ENCODE measurements at regions not wholly inside any gene's neighbourhood (a gene's known extent, or its start where the extent isn't known, plus 50 kb on each side); places are given as distances from the start of the nearest gene placed in this dataset.

DNA sequence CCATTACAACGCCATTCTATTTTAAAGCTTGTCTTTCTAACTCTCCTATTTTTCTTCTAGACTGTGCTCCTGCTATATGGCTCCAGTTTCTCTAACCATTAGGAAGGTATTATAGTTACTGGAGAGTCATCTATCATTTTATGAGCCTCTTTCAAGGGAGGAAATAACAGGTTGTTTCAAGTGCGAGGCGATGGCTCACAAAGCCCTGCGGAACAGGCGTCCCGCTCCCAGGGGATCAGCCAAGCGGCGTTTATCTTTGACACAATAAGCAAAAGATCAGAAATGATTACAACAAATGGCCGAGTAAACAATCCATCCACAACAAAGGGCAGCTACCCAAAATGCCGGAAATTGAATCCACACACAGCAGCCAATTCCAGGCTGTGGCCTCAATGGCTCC, 249.5 kb upstream of the POU3F1 start (continued):
- TF ChIP-seq POU5F1 (IDR thresholded peaks at IDR 0.05; ENCODE audit: borderline replicate concordance, low read depth, low read length, partially characterized antibody) (no peak), SMAD4 (CRISPR knock-in tag; conservative IDR thresholded peaks at IDR 0.05) (no peak), JUNB (CRISPR knock-in tag; conservative IDR thresholded peaks at IDR 0.05) (no peak), HCFC1 (IDR thresholded peaks at IDR 0.05; ENCODE audit: low read depth, low read length) (no peak), SMARCC2 (IDR thresholded peaks at IDR 0.05; ENCODE audit: low read depth) (no peak), TCF7 (IDR thresholded peaks at IDR 0.05; ENCODE audit: borderline replicate concordance) (no peak), DNMT1 (IDR thresholded peaks at IDR 0.05) (no peak), ZNF134 (CRISPR knock-in tag; conservative IDR thresholded peaks at IDR 0.05) (no peak), PTRF (tag; IDR thresholded peaks at IDR 0.05) (no peak), TAF7 (tag; IDR thresholded peaks at IDR 0.05) (no peak), NFXL1 (CRISPR knock-in tag; IDR thresholded peaks at IDR 0.05) (no peak), NR1H2 (CRISPR knock-in tag; IDR thresholded peaks at IDR 0.05) (no peak), ZNF830 (CRISPR knock-in tag; IDR thresholded peaks at IDR 0.05) (no peak), LCOR (CRISPR knock-in tag; IDR thresholded peaks at IDR 0.05) (no peak)

DNA sequence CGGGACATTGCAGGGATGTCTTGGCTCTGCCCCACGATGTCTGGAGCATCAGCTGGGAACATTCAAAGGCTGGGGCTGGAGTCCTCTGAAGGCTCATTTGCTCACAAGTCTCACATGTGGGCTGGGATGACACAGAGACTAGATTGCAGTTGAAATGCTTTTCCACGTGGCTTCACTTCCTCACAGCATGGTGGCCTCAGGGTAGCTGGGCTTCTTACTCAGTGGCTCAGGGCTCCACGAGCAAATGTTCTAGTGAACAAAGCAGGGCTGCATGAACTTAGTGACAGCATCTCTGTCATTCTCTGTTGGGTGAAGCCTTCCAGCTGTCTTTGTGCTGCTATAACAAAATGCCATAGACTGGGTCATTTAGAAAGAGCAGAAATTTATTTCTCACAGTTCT, 247.0 kb upstream of the POU3F1 start:
- BruUV-seq (replicated peaks): no TSS peak
- no peak overlapping the region for H3K27ac ChIP-seq (ENCODE audit: extremely low read depth, low read depth, low read length)
- POLR2A ChIA-PET: interaction anchor here (0.7 kb wide), 1 partner anchor 44 kb away, joined by 3 read pairs; no protein-coding TSS in a partner anchor
- ATAC-seq (no peak), DNase-seq (ENCODE audit: extremely low read depth in 1 of 4, low spot score in 3 of 4) (no peak), FAIRE-seq (no peak)
- H3K9ac ChIP-seq (ENCODE audit: insufficient read depth in 1 of 2, low read depth in 2 of 2, low read length in 2 of 2): no peak overlapping the region
- H3K9me3 ChIP-seq (replicated peaks; ENCODE audit: control insufficient read depth, insufficient read depth, low read depth, low read length): no peaks in the 10 kb centered on the region
- H3K79me2 ChIP-seq (ENCODE audit: control insufficient read depth, insufficient read depth, low read length): no peaks in the 10 kb centered on the region
- H3K9me1 ChIP-seq (ENCODE audit: control insufficient read depth, insufficient read depth, low read length): no peaks in the 10 kb centered on the region
- peak overlapping the region; percentile 96 for H2AFZ ChIP-seq (ENCODE audit: low read depth, low read length)
- no peaks in the 10 kb centered on the region for H4K20me1 ChIP-seq (replicated peaks; ENCODE audit: control insufficient read depth, insufficient read depth, low read length)
- in situ Hi-C loops (cut with MboI) (no loop called here), intact Hi-C loops (cut with micrococcal nuclease) (no loop called here)
- CTCF ChIA-PET (ENCODE audit: low intra/inter-chr PET ratio): no interaction called here
- H3K36me3 ChIP-seq (ENCODE audit: control insufficient read depth, insufficient read depth, low read length): no peaks in the 10 kb centered on the region
- H3K4me1 ChIP-seq (replicated peaks in 1 of 2; ENCODE audit: control insufficient read depth in 2 of 2, insufficient read depth in 2 of 2, low read length in 2 of 2): peaks cover 14 to 16% of the 10 kb centered on the region in 2 experiments
- H3K4me3 ChIP-seq: no peak overlapping the region
- 62% methylated on average over 4 of the region's 4 CpGs for WGBS (ENCODE audit: insufficient coverage, low coverage, missing lambda C conversion rate)
- no peaks in the 10 kb centered on the region for H3K27me3 ChIP-seq (ENCODE audit: control insufficient read depth in 2 of 2, insufficient read depth in 2 of 2, low read length in 2 of 2)
- H3K4me2 ChIP-seq (ENCODE audit: insufficient read depth, low read length): no peak overlapping the region
- TF ChIP-seq, protein P1, sequence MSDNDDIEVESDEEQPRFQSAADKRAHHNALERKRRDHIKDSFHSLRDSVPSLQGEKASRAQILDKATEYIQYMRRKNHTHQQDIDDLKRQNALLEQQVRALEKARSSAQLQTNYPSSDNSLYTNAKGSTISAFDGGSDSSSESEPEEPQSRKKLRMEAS (CRISPR knock-in tag; IDR thresholded peaks at IDR 0.05): 0 out of 2 replicates have a peak, but pooled peaks have one; percentile 32
- peak; percentile 36; the same call in 1 of the 2 replicates for TF ChIP-seq SPI1 (IDR thresholded peaks at IDR 0.05; ENCODE audit: borderline replicate concordance, low read depth, low read length)
- TF ChIP-seq, protein P2, sequence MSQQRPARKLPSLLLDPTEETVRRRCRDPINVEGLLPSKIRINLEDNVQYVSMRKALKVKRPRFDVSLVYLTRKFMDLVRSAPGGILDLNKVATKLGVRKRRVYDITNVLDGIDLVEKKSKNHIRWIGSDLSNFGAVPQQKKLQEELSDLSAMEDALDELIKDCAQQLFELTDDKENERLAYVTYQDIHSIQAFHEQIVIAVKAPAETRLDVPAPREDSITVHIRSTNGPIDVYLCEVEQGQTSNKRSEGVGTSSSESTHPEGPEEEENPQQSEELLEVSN (IDR thresholded peaks at IDR 0.05; ENCODE audit: borderline replicate concordance in 1 of 2, extremely low read depth in 1 of 2, insufficient read depth in 1 of 2, insufficient read length in 1 of 2, low read depth in 1 of 2, low read length in 1 of 2, poor library complexity in 1 of 2, severe bottlenecking in 1 of 2): peak in 1 of 2 experiments; percentile 27
- TF ChIP-seq ZEB2 (IDR thresholded peaks at IDR 0.05): no peak

Measured in K562 (cell line).